Right lobe of liver (tissue), 6 donors: ENCODE measurements at regions not wholly inside any gene's neighbourhood (a gene's known extent, or its start where the extent isn't known, plus 50 kb on each side); places are given as distances from the start of the nearest gene placed in this dataset.

ENCODE experiments used
- ATAC-seq, 4 donors: fragments of 200-7000 bp; cut with Tn5 transposase; one replicate each; pipeline ENCODE4 v1.9.1; 2020; ENCODE audit warnings: mild to moderate bottlenecking in 4 of 4, moderate library complexity in 4 of 4
- DNase-seq, 3 donors: peaks; one replicate each; pipeline ENCODE4 v3.0.0-alpha.2; 2020
- H3K27ac ChIP-seq, 3 donors: fragments of 200-600 bp; one replicate each; pipeline ENCODE4 v1.8.0; 2022
- H3K27me3 ChIP-seq, 2 donors: fragments of 200-600 bp; one replicate each; pipeline ENCODE4 v1.8.0; 2022
- H3K36me3 ChIP-seq, 4 donors: fragments of 200-600 bp; sonication (generic) in 1 of 4; one replicate each; pipeline versions ENCODE4 v1.5.1 to v1.8.0; 2017 to 2022; ENCODE audit warnings: control low read depth in 1 of 4
- H3K4me1 ChIP-seq, 4 donors: fragments of 200-600 bp; sonication (generic) in 1 of 4; one replicate each; pipeline versions ENCODE4 v1.5.1 to v1.8.0; 2017 to 2022; ENCODE audit warnings: control low read depth in 1 of 4
- H3K4me3 ChIP-seq, 3 donors: fragments of 200-600 bp; one replicate each; pipeline ENCODE4 v1.8.0; 2022
- H3K9me3 ChIP-seq, 4 donors: fragments of 200-600 bp; sonication (generic) in 1 of 4; one replicate each; pipeline versions ENCODE4 v1.5.1 to v1.8.0; 2017 to 2022; ENCODE audit warnings: control low read depth in 1 of 4
- CTCF ChIP-seq, 4 donors: fragments of 200-600 bp in 3 of 4; fragments of 450-650 bp in 1 of 4; IDR thresholded peaks; one replicate each; pipeline versions ENCODE4 v1.5.1 to v1.8.0; 2016 to 2022; ENCODE audit warnings: antibody characterized with exemption in 4 of 4, mild to moderate bottlenecking in 2 of 4
- POLR2A ChIP-seq: fragments of 450-650 bp; IDR thresholded peaks from one replicate; pipeline ENCODE4 v1.6.1; 2017; ENCODE audit warnings: antibody characterized with exemption, mild to moderate bottlenecking
- WGBS: methylation state at CpG from one replicate; pipeline ENCODE4 v1.1.6; 2018; ENCODE audit warnings: low coverage, low lambda C conversion rate; ENCODE audit not compliant: insufficient coverage; ENCODE audit errors: missing lambda C conversion rate; 5-methylcytosine and 5-hydroxymethylcytosine counted together
- intact Hi-C, 2 donors: fragments of 100-400 bp; cut with DNase I; formaldehyde crosslinking; loops; one replicate each; pipeline versions ENCODE4 v1.11.2 to v1.14.1; 2022
- donor health status: DM: no; HTN: yes; CAD: no.
- donor health status: DM: no; HTN: no; CAD: no.
- donor health status: DM: no; HTN: no; CAD: no.
- donor health status: DM: no; HTN: yes; CAD: no.
- donor health status: DM: no; HTN: yes; CAD: no.

GRCh38 chr7:142418326-142418725 lies 160.5 kb upstream of the PRSS58 start:
- intact Hi-C loops: no loop called here
- Histone ChIP-seq H3K27ac (no peak overlapping the region), H3K4me1 (no peaks in the 10 kb centered on the region), H3K9me3 (no peaks in the 10 kb centered on the region), H3K4me3 (no peak overlapping the region), H3K27me3 (no peaks in the 10 kb centered on the region), H3K36me3 (no peaks in the 10 kb centered on the region)
- DNase-seq: no peak
- ATAC-seq: no peak
- WGBS: 57% methylated on average over 4 of the region's 4 CpGs
- TF ChIP-seq POLR2A: no peak

GRCh38 chr7:142414915-142415314 lies 157.1 kb upstream of the PRSS58 start:
- no peak for ATAC-seq
- intact Hi-C loops: no loop called here
- WGBS: 62% methylated on average over 4 of the region's 4 CpGs

GRCh38 chr7:142414135-142414534 lies 156.3 kb upstream of the PRSS58 start:
- no peaks in the 10 kb centered on the region for H3K9me3 ChIP-seq
- ATAC-seq: no peak
- no peaks in the 10 kb centered on the region for H3K4me1 ChIP-seq
- WGBS: 45% methylated on average over 3 of the region's 3 CpGs
- no peak for TF ChIP-seq POLR2A
- no peak for TF ChIP-seq CTCF (IDR thresholded peaks at IDR 0.05)
- no peak for DNase-seq
- H3K4me3 ChIP-seq: no peak overlapping the region
- intact Hi-C loops: no loop called here
- no peaks in the 10 kb centered on the region for H3K36me3 ChIP-seq
- H3K27ac ChIP-seq: no peak overlapping the region
- H3K27me3 ChIP-seq: no peaks in the 10 kb centered on the region

More at GRCh38 chr7:142414915-142415314, 157.1 kb upstream of the PRSS58 start:
- no peak for DNase-seq
- Histone ChIP-seq H3K9me3 (no peaks in the 10 kb centered on the region), H3K36me3 (no peaks in the 10 kb centered on the region), H3K4me3 (no peak overlapping the region), H3K27ac (no peak overlapping the region), H3K27me3 (no peaks in the 10 kb centered on the region), H3K4me1 (no peaks in the 10 kb centered on the region)
- TF ChIP-seq CTCF (IDR thresholded peaks at IDR 0.05) (no peak), POLR2A (no peak)

GRCh38 chr7:142413280-142414000 lies 155.6 kb upstream of the PRSS58 start:
- Histone ChIP-seq H3K27ac (no peak overlapping the region), H3K27me3 (no peaks in the 10 kb centered on the region), H3K9me3 (no peaks in the 10 kb centered on the region), H3K4me1 (no peaks in the 10 kb centered on the region), H3K36me3 (no peaks in the 10 kb centered on the region), H3K4me3 (no peak overlapping the region)
- 74% methylated on average over 4 of the region's 4 CpGs for WGBS
- DNase-seq: no peak
- TF ChIP-seq POLR2A (no peak), CTCF (IDR thresholded peaks at IDR 0.05) (no peak)
- intact Hi-C loops: no loop called here
- ATAC-seq: no peak

- ATAC-seq (peak in 1 of 4 donors; percentile 35), DNase-seq (no peak)
- no peaks in the 10 kb centered on the region for H3K27me3 ChIP-seq
- intact Hi-C loops: no loop called here
- no peak overlapping the region for H3K27ac ChIP-seq
- no peak overlapping the region for H3K4me3 ChIP-seq
- no peaks in the 10 kb centered on the region for H3K4me1 ChIP-seq
- H3K36me3 ChIP-seq: no peaks in the 10 kb centered on the region
- 60% methylated on average over 2 of the region's 2 CpGs for WGBS
- peak; percentile 3 to 36 (median 22) for TF ChIP-seq CTCF (IDR thresholded peaks at IDR 0.05)
- no peak for TF ChIP-seq POLR2A
- no peaks in the 10 kb centered on the region for H3K9me3 ChIP-seq
Measured at GRCh38 chr7:142412551-142413193, 154.8 kb upstream of the PRSS58 start.
